NAMALWA (cell line): ENCODE measurements at regions not wholly inside any gene's neighbourhood (a gene's known extent, or its start where the extent isn't known, plus 50 kb on each side); places are given as distances from the start of the nearest gene placed in this dataset.
A peak's percentile ranks its signal among the peaks of the same experiment; 100 is the strongest.
"Not testable (repeated sequence)": the region's sequence is repeated elsewhere in the genome, so short reads cannot be mapped to it uniquely, and the experiment has no call there.

ENCODE experiments used
- DNase-seq: peaks from one replicate; pipeline ENCODE4 v3.0.0-alpha.2; 2015; ENCODE audit warnings: low spot score

- DNase-seq: no peak
Measured at GRCh38 chr3:26375843-26376530, 246.6 kb upstream of the LRRC3B start.

DNA sequence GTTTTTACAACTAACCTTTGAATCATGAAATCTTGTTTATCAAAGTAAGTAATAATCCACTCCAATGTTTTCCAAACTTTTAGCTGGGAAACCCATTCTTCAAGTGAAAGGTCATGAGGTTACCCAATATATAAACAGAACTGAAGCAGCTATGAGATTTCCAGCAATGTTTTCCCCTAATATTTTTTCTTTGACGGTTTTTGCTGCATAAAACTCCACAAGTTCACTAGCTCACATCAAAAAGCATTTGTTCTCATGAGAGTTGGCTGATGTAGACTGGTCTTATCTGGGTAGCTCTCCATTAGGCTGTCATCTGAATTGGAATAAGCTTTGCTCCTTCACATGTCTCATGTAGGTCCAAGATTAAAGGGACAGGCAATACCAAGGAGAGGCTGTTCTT, 241.2 kb upstream of the LRRC3B start:
- DNase-seq: no peak

- DNase-seq: no peak
Measured at GRCh38 chr3:26406636-26407035, 215.9 kb upstream of the LRRC3B start.

DNA sequence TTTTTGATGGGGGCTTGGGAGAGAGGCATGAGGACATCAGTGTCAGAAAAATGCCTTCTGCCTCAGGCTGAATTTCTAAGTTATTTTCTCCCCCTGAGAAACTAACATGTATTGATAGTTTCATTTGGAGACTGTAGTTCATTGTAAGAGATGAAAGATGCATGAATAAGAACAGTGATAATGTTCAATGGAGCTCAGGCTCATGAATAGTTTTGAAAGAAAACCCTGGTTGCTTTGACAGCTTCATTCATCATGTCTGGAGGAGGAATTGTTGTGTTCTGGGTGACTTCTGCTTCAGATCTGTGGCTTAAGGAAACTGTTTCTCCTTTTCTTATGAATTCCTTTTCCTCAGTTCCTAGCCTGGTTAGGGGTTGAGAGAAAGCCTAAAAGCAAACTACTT, 204.0 kb upstream of the LRRC3B start:
- DNase-seq: no peak

- DNase-seq: no peak
Measured at GRCh38 chr3:26422415-26422814, 200.2 kb upstream of the LRRC3B start.

GRCh38 chr3:26425076-26425475, 197.5 kb upstream of the LRRC3B start:
- DNase-seq: no peak

- no peak for DNase-seq
Measured at GRCh38 chr3:26428992-26429391, 193.6 kb upstream of the LRRC3B start.

GRCh38 chr3:26437678-26438077, 184.9 kb upstream of the LRRC3B start:
- DNase-seq: no peak

DNA sequence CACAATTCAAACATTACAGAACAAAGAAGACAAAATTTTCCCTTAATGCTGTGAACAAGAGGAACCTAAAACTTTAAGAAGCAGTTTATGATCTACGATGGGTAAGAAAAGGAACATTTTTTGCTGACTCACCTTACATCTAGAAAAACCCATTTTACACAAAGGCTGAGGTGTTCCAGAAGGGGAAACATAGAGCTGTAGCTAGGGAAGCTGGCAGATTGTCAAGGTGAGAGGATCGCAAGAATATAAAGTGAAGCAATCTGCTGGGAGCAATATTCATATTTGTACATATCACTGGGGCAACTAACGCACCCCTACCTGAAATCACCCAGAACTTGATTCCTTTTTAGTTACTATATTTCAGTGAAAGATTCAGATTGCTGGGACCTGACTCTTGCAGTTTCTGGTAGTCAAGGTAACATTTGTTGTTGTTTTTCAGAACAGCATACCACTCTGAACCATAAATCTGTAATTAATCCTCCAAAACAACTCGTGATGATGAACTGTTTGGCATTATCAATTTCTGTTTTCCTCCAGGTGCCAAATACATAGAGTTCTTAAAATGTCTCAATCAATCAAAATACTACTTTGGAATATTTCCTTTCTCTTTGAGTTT, 184.1 kb upstream of the LRRC3B start:
- DNase-seq: no peak

- no peak for DNase-seq
Measured at GRCh38 chr3:26438981-26439884, 183.3 kb upstream of the LRRC3B start.

GRCh38 chr3:26449996-26450395, 172.6 kb upstream of the LRRC3B start:
- DNase-seq: no peak

GRCh38 chr3:26452363-26452762, 170.2 kb upstream of the LRRC3B start:
- no peak for DNase-seq

GRCh38 chr3:26460985-26461384, 161.6 kb upstream of the LRRC3B start:
- no peak for DNase-seq

- DNase-seq: no peak
Measured at GRCh38 chr3:26472345-26472744, 150.2 kb upstream of the LRRC3B start.

DNA sequence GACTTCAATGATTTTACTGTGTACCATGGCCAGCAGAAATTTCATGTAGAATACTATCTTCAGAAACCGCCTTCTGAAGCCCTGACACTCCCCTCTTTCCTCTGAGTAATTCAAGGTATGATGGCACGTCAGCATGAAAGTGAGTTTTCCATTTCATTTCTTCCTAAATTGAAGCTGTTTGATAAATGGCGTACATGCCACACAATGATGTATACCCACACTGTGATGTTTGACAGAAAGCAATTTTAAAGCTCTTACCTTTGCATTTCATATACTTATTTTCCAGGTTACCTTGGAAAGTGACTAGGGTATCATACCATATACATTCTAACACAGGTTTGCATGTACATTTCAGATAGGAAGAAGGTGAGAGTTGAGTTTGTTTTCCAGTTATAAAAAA, 147.9 kb upstream of the LRRC3B start:
- no peak for DNase-seq

DNA sequence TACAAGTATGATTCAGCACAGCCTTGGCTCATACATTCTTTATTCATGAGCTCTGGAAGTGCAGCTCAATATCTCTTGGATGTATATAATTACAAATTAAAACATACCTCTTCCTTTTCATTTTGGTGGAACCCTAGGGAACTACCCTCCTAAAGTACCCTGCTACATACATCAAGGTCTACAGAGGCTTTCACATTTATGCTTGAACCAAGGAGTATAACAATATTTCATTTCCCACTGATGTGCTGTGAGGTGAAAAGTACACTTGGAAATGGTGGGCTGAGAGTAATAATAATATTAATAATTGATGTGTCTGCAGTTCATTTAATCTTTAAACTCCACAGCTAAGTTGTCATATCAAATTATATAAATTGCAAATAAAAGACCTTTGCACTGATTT, 142.2 kb upstream of the LRRC3B start:
- no peak for DNase-seq

DNA sequence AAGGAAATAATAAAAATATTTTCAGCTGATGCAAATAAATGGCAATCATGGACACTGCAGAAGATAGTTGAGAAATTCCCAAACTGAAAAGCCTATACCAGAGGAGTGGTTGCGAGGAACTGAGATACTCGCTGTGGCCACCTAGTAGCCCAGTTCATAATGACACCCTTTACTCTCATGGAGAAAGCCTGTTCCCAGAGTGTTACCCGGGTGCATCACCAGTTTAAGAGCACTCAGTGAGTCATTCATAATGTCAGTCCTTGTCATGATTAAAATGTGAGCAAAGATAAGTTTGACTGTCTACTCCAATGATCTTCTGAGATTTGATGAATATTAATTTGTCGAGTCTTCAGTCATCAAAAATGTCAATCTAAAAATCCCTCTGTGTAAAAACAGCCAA, 138.4 kb upstream of the LRRC3B start:
- peak; percentile 21 for DNase-seq

- DNase-seq: no peak
Measured at GRCh38 chr3:26498271-26498670, 124.3 kb upstream of the LRRC3B start.

DNA sequence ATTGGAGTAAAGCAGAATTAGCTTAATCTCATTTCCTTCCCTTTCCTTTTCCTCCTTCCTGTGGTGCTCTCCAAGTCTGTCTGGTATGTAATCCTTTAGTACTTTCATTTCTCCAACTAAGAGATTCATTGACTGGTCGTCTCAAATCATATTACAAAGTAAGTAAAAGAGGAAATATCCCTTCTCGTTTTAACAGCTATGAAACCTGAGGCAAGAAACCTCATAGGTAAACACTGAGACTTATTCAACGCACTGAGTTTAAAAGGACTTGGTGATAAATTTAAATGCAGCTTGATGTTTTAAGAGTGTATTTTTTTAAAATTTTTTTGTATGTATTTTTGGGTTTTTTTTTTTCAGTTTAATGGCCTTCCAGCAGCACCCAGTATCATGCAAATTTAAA, 117.2 kb upstream of the LRRC3B start:
- no peak for DNase-seq

DNA sequence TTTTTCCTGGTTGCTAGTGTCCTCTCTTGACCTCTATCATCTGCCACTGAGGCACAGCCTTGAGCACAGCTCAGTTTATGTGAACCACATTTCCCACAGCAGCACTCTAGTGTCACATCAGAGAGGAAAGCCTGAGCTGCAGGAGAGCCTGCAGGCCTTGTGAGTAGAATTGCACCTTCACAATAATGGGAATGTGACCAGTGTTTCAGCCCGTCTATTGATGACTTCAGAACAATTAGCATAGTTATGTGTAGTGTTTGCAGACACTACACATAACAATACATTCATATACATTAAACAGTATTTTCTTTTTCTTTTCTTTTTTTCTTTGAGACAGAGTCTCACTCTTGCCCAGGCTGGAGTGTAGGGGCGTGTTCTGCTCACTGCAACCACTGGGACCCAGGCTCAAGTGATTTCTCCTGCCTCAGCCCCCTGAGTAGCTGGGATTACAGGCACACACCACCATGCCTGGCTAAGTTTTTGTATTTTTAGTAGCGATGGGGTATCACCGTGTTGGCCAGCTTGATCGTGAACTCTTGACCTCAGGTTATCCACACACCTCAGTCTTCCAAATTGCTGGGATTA, 108.0 kb upstream of the LRRC3B start:
- DNase-seq: not testable (repeated sequence)

DNA sequence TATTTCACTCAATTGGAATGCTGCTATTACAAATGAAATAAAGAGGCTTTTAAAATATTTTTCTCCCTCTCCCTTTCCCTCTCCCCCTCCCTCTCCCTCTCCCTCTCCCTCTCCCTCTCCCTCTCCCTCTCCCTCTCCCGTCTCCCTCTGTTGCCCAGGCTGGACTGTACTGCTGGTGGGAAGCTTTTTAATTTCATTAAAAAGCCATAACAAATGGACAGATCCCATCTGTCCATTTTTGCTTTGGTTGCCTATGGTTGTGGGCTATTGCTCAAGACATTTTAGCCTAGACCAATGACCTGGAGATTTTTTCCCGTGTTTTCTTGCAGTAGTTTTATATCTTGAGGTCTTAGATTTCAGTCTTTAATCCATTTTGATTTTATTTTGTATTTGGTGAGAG, 107.2 kb upstream of the LRRC3B start:
- DNase-seq: no peak

DNA sequence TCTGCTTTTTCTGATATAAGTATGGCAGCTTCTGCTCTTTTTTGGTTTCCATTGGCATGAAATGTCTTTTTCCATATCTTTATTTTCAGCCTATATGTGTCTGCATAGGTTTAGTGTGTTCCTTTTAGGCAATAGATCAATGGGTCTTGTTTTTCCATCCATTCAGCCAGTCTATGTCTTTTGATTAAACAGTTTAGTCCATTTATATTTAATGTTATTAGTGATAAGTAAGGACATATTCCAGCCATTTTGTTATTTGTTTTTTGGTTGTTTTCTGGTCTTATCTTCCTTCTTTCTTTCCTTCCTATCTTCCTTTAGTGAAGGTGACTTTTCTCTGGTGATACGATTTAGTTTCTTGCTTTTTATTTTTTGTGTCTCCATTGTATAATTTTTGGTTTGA, 101.3 kb upstream of the LRRC3B start:
- DNase-seq: no peak

DNA sequence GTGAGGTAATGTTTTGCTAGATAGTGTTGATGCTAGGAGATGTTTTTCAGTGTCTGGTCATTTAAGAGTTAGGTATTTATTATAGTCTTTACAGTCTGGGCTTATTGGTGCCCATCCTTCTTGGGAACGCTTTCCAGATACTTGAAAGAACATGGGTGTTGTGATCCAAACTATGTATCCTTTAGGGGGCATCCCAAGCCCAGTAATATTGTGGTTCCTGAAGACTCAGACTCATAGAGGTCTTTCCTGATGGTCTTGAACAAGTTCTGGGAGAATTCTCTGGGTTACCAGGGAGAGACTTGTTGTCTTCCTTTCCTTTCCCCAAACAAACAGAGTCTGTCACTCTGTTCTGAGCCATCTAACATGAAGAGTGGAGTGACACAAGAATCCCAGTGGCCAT, 99.7 kb upstream of the LRRC3B start:
- no peak for DNase-seq
